HEK293 (cell line): ENCODE measurements at regions not wholly inside any gene's neighbourhood (a gene's known extent, or its start where the extent isn't known, plus 50 kb on each side); places are given as distances from the start of the nearest gene placed in this dataset.

ENCODE experiments used
- KLF1 ChIP-seq: fragments of 450-650 bp; formaldehyde crosslinking; IDR thresholded peaks from 2 replicates; pipeline ENCODE4 v1.5.1; 2016; ENCODE audit warnings: missing biosample characterization, missing genetic modification characterization
- MEIS1 ChIP-seq: sonication (generic); formaldehyde crosslinking; IDR thresholded peaks from 2 replicates; pipeline ENCODE4 v1.8.1; 2022; ENCODE audit warnings: missing genetic modification reagents, mild to moderate bottlenecking, borderline replicate concordance
- MYNN ChIP-seq: fragments of 450-650 bp; formaldehyde crosslinking; IDR thresholded peaks from 2 replicates; pipeline ENCODE4 v1.5.1; 2016; ENCODE audit warnings: missing biosample characterization, missing genetic modification characterization, borderline replicate concordance
- PBX3 ChIP-seq: sonication (generic); formaldehyde crosslinking; IDR thresholded peaks from 2 replicates; pipeline ENCODE4 v1.8.1; 2022; ENCODE audit warnings: mild to moderate bottlenecking, moderate library complexity, missing genetic modification reagents
- ZNF140 ChIP-seq: fragments of 450-650 bp; formaldehyde crosslinking; IDR thresholded peaks from 2 replicates; pipeline ENCODE4 v1.5.1; 2016; ENCODE audit warnings: missing biosample characterization, missing genetic modification characterization
- ZNF169 ChIP-seq: fragments of 450-650 bp; formaldehyde crosslinking; IDR thresholded peaks from 2 replicates; pipeline ENCODE4 v1.5.1; 2016; ENCODE audit warnings: missing biosample characterization, missing genetic modification characterization
- ZNF175 ChIP-seq: fragments of 450-650 bp; formaldehyde crosslinking; IDR thresholded peaks from 2 replicates; pipeline ENCODE4 v1.5.1; 2016; ENCODE audit warnings: missing biosample characterization, missing genetic modification characterization
- ZNF2 ChIP-seq: fragments of 450-650 bp; formaldehyde crosslinking; IDR thresholded peaks from 2 replicates; pipeline ENCODE4 v1.5.1; 2016; ENCODE audit warnings: missing biosample characterization, missing genetic modification characterization
- ZNF501 ChIP-seq: fragments of 450-650 bp; formaldehyde crosslinking; IDR thresholded peaks from 2 replicates; pipeline ENCODE4 v1.5.1; 2016; ENCODE audit warnings: missing biosample characterization, missing genetic modification characterization
- ZNF654 ChIP-seq: fragments of 450-650 bp; formaldehyde crosslinking; IDR thresholded peaks from 2 replicates; pipeline ENCODE4 v1.5.1; 2016; ENCODE audit warnings: low read depth, missing biosample characterization, missing genetic modification characterization
- ZNF658 ChIP-seq: fragments of 450-650 bp; formaldehyde crosslinking; IDR thresholded peaks from 2 replicates; pipeline ENCODE4; 2016; ENCODE audit warnings: missing biosample characterization, missing genetic modification characterization
- TF ChIP-seq, protein P1 (sequence below): fragments of 450-650 bp; formaldehyde crosslinking; IDR thresholded peaks from 2 replicates; pipeline ENCODE4 v1.5.1; 2016; ENCODE audit warnings: missing biosample characterization, missing genetic modification characterization
- TF ChIP-seq, protein P2 (sequence below): fragments of 450-650 bp; formaldehyde crosslinking; IDR thresholded peaks from 2 replicates; pipeline ENCODE4 v1.5.1; 2016; ENCODE audit warnings: missing biosample characterization, missing genetic modification characterization
- TF ChIP-seq, protein P3 (sequence below): fragments of 450-650 bp; formaldehyde crosslinking; IDR thresholded peaks from 2 replicates; pipeline ENCODE4 v1.5.1; 2017; ENCODE audit warnings: missing biosample characterization, missing genetic modification characterization

- TF ChIP-seq, protein P1, sequence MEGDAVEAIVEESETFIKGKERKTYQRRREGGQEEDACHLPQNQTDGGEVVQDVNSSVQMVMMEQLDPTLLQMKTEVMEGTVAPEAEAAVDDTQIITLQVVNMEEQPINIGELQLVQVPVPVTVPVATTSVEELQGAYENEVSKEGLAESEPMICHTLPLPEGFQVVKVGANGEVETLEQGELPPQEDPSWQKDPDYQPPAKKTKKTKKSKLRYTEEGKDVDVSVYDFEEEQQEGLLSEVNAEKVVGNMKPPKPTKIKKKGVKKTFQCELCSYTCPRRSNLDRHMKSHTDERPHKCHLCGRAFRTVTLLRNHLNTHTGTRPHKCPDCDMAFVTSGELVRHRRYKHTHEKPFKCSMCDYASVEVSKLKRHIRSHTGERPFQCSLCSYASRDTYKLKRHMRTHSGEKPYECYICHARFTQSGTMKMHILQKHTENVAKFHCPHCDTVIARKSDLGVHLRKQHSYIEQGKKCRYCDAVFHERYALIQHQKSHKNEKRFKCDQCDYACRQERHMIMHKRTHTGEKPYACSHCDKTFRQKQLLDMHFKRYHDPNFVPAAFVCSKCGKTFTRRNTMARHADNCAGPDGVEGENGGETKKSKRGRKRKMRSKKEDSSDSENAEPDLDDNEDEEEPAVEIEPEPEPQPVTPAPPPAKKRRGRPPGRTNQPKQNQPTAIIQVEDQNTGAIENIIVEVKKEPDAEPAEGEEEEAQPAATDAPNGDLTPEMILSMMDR: no peak
- TF ChIP-seq ZNF501 (tag by site-specific recombination) (no peak), KLF1 (tag by site-specific recombination) (no peak), PBX3 (CRISPR knock-in tag) (no peak), ZNF658 (no peak), ZNF2 (tag by site-specific recombination) (no peak), ZNF654 (no peak), ZNF140 (no peak), ZNF175 (tag by site-specific recombination) (no peak), MEIS1 (no peak), ZNF169 (tag by site-specific recombination) (no peak), MYNN (tag by site-specific recombination) (no peak)
- TF ChIP-seq, protein P2, sequence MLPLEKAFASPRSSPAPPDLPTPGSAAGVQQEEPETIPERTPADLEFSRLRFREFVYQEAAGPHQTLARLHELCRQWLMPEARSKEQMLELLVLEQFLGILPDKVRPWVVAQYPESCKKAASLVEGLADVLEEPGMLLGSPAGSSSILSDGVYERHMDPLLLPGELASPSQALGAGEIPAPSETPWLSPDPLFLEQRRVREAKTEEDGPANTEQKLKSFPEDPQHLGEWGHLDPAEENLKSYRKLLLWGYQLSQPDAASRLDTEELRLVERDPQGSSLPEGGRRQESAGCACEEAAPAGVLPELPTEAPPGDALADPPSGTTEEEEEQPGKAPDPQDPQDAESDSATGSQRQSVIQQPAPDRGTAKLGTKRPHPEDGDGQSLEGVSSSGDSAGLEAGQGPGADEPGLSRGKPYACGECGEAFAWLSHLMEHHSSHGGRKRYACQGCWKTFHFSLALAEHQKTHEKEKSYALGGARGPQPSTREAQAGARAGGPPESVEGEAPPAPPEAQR: no peak
- TF ChIP-seq, protein P3, sequence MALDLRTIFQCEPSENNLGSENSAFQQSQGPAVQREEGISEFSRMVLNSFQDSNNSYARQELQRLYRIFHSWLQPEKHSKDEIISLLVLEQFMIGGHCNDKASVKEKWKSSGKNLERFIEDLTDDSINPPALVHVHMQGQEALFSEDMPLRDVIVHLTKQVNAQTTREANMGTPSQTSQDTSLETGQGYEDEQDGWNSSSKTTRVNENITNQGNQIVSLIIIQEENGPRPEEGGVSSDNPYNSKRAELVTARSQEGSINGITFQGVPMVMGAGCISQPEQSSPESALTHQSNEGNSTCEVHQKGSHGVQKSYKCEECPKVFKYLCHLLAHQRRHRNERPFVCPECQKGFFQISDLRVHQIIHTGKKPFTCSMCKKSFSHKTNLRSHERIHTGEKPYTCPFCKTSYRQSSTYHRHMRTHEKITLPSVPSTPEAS (tag by site-specific recombination): no peak
Measured at GRCh38 chr2:149761611-149762010, 174.0 kb upstream of the MMADHC start.
